ENCODE measurements at regions not wholly inside any gene's neighbourhood (a gene's known extent, or its start where the extent isn't known, plus 50 kb on each side); places are given as distances from the start of the nearest gene placed in this dataset.

DNA sequence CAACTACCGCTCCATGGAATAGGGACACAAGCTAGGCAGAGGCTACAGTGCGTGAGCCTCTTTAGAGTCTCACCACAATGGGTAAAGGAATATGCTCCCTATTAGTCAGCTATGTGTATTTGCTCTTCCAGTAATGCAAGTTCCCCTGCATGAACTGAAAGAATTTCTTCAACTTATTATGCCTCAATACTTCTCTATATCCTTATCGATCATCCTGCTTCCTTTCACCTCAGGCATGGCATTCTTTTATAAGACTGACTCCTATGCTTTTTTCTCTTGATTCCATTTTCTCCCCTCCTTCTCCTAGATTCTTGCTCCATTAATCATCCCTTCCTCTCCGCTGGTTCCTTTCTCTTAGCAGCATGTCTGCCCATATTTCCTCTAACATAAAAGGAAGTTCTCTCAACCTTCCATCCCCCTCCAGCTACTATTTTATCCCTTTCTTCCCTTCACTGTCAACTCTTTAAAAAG lies 94.5 kb upstream of the CPM start:
- Histone ChIP-seq H3K56ac (ENCODE audit: insufficient read length, low read depth, low read length) (no peak overlapping the region), H4K8ac (replicated peaks; ENCODE audit: insufficient read length, low read depth, low read length) (no peak overlapping the region), H3K23ac (ENCODE audit: insufficient read length, low read depth, low read length) (no peak overlapping the region), H3K79me2 (ENCODE audit: insufficient read depth, low read length) (no peaks in the 10 kb centered on the region), H2BK20ac (ENCODE audit: low read depth, low read length, poor library complexity, severe bottlenecking) (no peak overlapping the region), H2BK120ac (ENCODE audit: low read depth, low read length, poor library complexity, severe bottlenecking) (no peak overlapping the region), H3K4ac (ENCODE audit: low read depth, low read length) (no peak overlapping the region), H3K9me3 (ENCODE audit: control insufficient read depth, low read depth, low read length) (no peaks in the 10 kb centered on the region), H3K79me1 (ENCODE audit: insufficient read depth, low read depth, low read length, poor library complexity, severe bottlenecking) (no peaks in the 10 kb centered on the region), H2BK12ac (ENCODE audit: insufficient read length, low read depth, low read length) (no peak overlapping the region), H2BK5ac (ENCODE audit: insufficient read length, low read length) (no peak overlapping the region), H2BK15ac (ENCODE audit: low read depth, low read length) (no peak overlapping the region), H3K23me2 (ENCODE audit: insufficient read length, low read depth, low read length, poor library complexity, severe bottlenecking) (no peaks in the 10 kb centered on the region), H4K20me1 (ENCODE audit: control insufficient read depth, insufficient read depth, insufficient read length) (no peaks in the 10 kb centered on the region), H2AFZ (ENCODE audit: low read length) (no peak overlapping the region), H3K4me2 (ENCODE audit: insufficient read depth, insufficient read length, low read length) (no peak overlapping the region), H2AK5ac (ENCODE audit: insufficient read length, low read length) (no peak overlapping the region), H3K18ac (ENCODE audit: insufficient read length, low read depth, low read length) (no peak overlapping the region), H3K14ac (ENCODE audit: insufficient read depth, low read length) (no peak overlapping the region), H3K4me1 (ENCODE audit: insufficient read depth, low read length) (no peaks in the 10 kb centered on the region), H3K9ac (ENCODE audit: extremely low read depth, insufficient read length, low read length) (no peak overlapping the region), H4K91ac (ENCODE audit: insufficient read length, low read depth, low read length) (no peak overlapping the region), H3K27ac (ENCODE audit: insufficient read length, low read depth, low read length) (no peak overlapping the region), H4K5ac (ENCODE audit: insufficient read length, low read depth, low read length) (no peak overlapping the region), H3T11ph (ENCODE audit: low read length) (no peak overlapping the region), H3K27me3 (ENCODE audit: insufficient read depth, low read length) (no peaks in the 10 kb centered on the region)
- Mint-ChIP-seq H3K36me3 (ENCODE audit: insufficient read depth in 1 of 3, low read depth in 3 of 3) (no peaks in the 10 kb centered on the region), H3K4me3 (no peak overlapping the region; a peak in 1 of 5 replicates), H3K27ac (no peak overlapping the region), H3K9me3 (no peaks in the 10 kb centered on the region), H3K27me3 (ENCODE audit: low read depth) (peaks cover 1% of the 10 kb centered on the region; the same call in 1 of the 2 replicates), H3K4me1 (peaks cover 0 to 6% of the 10 kb centered on the region in 2 experiments; a peak in 1 of 4 replicates)
- no CpG with 5 or more reads among the region's 4 CpGs for WGBS (ENCODE audit: extremely low coverage, insufficient read length, low lambda C conversion rate)
- TF ChIP-seq, protein P1, sequence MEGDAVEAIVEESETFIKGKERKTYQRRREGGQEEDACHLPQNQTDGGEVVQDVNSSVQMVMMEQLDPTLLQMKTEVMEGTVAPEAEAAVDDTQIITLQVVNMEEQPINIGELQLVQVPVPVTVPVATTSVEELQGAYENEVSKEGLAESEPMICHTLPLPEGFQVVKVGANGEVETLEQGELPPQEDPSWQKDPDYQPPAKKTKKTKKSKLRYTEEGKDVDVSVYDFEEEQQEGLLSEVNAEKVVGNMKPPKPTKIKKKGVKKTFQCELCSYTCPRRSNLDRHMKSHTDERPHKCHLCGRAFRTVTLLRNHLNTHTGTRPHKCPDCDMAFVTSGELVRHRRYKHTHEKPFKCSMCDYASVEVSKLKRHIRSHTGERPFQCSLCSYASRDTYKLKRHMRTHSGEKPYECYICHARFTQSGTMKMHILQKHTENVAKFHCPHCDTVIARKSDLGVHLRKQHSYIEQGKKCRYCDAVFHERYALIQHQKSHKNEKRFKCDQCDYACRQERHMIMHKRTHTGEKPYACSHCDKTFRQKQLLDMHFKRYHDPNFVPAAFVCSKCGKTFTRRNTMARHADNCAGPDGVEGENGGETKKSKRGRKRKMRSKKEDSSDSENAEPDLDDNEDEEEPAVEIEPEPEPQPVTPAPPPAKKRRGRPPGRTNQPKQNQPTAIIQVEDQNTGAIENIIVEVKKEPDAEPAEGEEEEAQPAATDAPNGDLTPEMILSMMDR (conservative IDR thresholded peaks at IDR 0.05) = no peak
- DNase-seq = no peak
